Fibroblast of mammary gland (primary cell): ENCODE measurements at regions not wholly inside any gene's neighbourhood (a gene's known extent, or its start where the extent isn't known, plus 50 kb on each side); places are given as distances from the start of the nearest gene placed in this dataset.

Experiments used
- DNase-seq: peaks from one replicate; pipeline ENCODE4 v3.0.0-alpha.2; 2010; ENCODE audit warnings: low read depth
- H3K4me3 ChIP-seq: 2 replicates; pipeline ENCODE4 v1.5.1; 2011; ENCODE audit warnings: low read depth, mild to moderate bottlenecking, low read length, moderate library complexity; ENCODE audit not compliant: control insufficient read depth
- CTCF ChIP-seq: conservative IDR thresholded peaks from 2 replicates; pipeline ENCODE4 v1.5.1; 2011; ENCODE audit warnings: low read depth, low read length, inconsistent platforms; ENCODE audit not compliant: control insufficient read depth, insufficient read depth

GRCh38 chr2:57177176-57177575 lies 869.4 kb upstream of the VRK2 start:
- TF ChIP-seq CTCF = no peak
- no peak for DNase-seq
- H3K4me3 ChIP-seq = no peak overlapping the region

GRCh38 chr2:57180042-57180567 lies 866.5 kb upstream of the VRK2 start:
- no peak overlapping the region for H3K4me3 ChIP-seq
- peak; percentile 79 for DNase-seq
- TF ChIP-seq CTCF = no peak

GRCh38 chr2:57180678-57181077 lies 865.9 kb upstream of the VRK2 start:
- H3K4me3 ChIP-seq = no peak overlapping the region
- no peak for DNase-seq
- no peak for TF ChIP-seq CTCF

GRCh38 chr2:57181315-57182038 lies 865.1 kb upstream of the VRK2 start:
- DNase-seq = peak; percentile 54
- no peak for TF ChIP-seq CTCF
- no peak overlapping the region for H3K4me3 ChIP-seq

GRCh38 chr2:57182916-57183315 lies 863.7 kb upstream of the VRK2 start:
- peak; percentile 20 for DNase-seq
- H3K4me3 ChIP-seq = no peak overlapping the region
- no peak for TF ChIP-seq CTCF

- no peak for DNase-seq
- TF ChIP-seq CTCF = no peak
- no peak overlapping the region for H3K4me3 ChIP-seq
These were observed 861.0 kb upstream of the VRK2 start for GRCh38 chr2:57185568-57185967.

GRCh38 chr2:57190007-57190406 lies 856.6 kb upstream of the VRK2 start:
- no peak for TF ChIP-seq CTCF
- no peak for DNase-seq
- H3K4me3 ChIP-seq = no peak overlapping the region
